Activated CD8-positive, alpha-beta memory T cell treated with anti-CD3 and anti-CD28 coated beads, Interleukin-2, amount 50 U/mL, for 1 hour (primary cell): ENCODE measurements at regions not wholly inside any gene's neighbourhood (a gene's known extent, or its start where the extent isn't known, plus 50 kb on each side); places are given as distances from the start of the nearest gene placed in this dataset.

ENCODE experiments used
- DNase-seq: peaks from one replicate; pipeline ENCODE4 v3.0.0-alpha.2; 2020; ENCODE audit errors: extremely low read depth

DNA sequence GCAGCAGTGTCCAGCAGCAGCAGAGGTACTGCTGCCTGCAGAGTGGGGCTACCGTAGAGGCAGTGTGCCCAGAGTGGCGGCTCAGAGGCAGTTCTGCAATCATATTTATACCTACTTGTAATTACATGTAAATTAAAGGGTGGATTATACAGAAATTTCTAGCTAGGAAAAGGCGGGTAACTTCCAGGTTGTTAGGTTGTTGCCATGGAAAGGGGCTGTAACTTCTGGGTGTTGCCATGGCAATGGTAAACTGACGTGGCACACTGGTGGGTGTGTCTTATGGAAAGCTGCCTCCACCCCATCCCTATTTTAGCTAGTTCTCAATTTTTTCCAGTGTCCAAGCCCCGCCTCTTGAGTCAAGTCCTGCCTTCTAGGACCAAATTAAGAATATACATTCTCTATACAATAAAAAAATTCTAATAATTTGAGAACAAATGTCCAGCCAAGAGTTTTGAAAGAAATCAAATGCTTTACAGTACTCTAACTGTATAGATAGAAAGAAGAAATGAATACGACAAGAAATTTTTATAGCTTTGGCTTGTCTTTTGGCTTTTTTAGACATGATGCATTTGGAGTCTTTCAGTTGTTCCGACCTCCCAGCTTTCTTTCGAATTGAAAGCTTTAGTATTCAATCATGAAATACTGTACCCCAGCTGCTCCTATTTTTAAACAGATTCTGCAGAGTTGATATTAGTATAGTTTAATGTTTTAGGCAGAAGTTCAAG lies 816.6 kb downstream of the DIAPH3 start:
- no peak for DNase-seq

DNA sequence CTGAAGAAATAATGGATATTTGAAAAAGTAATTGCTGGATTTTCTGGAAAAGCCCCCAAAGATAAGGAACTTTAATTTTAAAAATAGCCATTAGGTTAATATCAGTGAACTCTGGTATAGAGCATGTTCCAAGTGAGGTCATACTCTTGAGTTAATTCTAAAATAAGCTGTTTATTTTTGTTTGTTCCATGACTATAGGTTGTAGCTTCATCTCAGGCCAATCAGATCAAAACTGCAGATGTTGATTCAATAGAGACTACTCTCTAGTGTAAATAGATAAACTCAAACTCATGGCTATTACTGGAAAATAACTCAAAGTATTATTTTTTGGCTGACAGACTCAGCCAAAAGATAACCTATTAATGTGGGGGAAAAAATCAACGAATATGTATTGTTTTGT lies 815.1 kb downstream of the DIAPH3 start:
- DNase-seq, result no peak

DNA sequence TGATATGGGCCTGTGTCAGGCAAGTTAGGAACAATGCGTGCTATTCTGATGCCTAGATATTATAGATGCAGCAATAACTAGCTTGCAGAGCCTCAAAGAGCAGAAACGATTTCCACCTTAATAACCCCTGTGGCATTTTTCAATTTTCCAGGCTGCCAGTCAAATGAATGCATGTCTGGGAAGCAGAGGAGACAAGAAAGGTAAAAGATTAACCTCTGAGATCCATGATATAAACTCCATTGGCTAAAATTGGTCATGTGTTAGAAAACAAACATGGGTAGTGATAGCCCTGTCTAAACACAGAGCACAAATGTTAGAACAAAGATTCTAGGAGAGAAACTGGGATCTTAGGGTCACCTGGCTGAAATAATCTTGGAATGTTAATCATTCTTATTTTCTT lies 811.1 kb downstream of the DIAPH3 start:
- DNase-seq, result no peak

GRCh38 chr13:59354665-59355369 lies 808.9 kb downstream of the DIAPH3 start:
- no peak for DNase-seq

DNA sequence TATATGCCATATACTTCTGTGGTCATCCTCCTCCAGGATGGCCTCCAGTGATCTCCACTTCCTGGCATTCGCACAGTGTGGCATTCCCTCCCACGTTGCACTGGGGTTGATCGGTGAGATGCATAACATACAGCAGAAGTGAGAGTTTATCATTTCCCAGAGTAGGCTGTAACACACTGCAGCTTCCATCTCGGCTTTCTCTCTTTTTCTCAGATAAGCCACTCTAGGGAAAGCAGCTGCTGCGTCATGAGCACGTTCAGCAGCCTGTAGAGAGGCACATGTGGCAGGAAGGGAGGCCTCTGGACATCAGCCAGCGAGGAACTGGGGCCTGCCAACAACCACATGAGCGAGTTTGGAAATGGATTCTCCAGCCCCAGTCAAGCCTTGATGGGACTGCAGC lies 807.1 kb downstream of the DIAPH3 start:
- no peak for DNase-seq

- DNase-seq, result no peak
Measured at GRCh38 chr13:59358014-59358413, 805.7 kb downstream of the DIAPH3 start.

- DNase-seq, result no peak
Measured at GRCh38 chr13:59360108-59360507, 803.6 kb downstream of the DIAPH3 start.

DNA sequence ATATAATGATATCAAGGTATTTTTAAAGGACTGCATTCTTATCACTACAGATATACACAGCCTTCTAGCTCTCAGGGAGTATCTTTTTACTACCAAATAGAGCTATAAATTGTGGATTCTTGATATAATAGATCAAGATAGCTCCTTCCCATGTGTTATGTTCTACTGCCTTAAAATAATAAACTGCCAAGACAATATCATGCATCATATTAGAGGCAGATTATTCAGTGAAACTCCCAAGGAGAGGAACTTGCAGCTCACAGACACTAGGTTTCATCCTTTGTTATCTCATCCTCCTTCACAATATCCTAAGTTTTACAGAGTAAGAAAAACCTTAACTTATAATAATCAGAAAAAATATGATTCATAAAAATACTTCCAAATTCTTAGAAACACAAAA lies 802.8 kb downstream of the DIAPH3 start:
- DNase-seq, result no peak

DNA sequence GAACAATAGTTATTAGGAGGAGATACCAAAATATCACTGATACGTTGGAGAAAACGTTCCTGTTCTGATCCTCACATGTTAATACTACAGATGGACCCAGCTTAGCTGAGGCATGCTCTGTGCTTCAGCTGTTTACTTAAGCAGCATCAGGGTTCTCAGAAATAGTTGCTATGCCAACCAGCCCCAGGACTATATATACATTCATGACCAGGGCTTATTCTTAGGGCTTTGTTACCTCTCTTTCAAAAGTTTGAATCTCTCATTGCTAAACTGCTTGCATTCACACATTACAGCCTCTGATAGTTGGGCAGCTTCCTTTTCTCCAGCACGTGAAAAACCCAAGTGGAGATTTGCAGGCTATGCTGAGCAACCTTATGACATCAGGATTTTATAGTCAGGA lies 800.4 kb downstream of the DIAPH3 start:
- DNase-seq, result no peak

DNA sequence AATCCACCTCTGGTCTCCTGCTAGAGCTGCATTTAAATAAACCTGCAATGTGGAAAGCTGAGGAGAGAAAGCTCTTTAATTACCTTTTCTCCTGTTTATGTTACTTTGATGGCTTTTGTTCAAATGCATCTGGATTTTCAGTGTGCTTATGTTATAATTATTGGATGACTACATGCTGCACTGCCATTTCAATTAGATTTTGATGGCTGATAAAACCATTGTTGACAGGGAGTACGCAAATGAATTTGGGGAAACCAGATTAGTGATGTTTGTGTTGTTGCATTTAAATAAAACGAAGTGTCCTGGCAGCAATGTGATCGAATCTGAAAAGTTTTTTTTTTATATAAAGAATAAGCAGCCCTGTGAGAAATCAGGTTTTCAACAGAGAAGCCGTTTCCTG lies 799.8 kb downstream of the DIAPH3 start:
- DNase-seq, result no peak

DNA sequence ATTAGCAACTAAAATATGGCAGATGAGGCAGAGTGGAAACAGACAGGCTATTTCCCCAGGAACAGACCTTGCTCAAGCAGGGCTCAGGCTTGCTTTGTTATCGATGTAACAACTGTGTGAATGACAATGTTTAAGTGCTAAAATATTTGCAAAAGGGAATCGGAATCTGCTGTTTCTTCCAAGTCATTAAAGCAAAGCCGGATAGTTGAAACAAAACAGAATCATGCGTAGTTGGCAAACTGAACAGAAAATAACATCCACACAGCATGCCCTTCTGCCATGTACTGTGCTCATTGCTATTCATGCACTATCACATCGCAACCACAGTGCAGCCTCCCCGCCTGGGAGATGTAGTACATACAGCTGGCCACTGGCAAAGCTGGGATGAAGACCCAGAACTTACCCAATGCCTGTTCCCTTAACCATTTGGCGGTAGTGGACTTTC lies 799.1 kb downstream of the DIAPH3 start:
- DNase-seq, result no peak

GRCh38 chr13:59367467-59367866 lies 796.3 kb downstream of the DIAPH3 start:
- no peak for DNase-seq

GRCh38 chr13:59367904-59368303 lies 795.8 kb downstream of the DIAPH3 start:
- no peak for DNase-seq

DNA sequence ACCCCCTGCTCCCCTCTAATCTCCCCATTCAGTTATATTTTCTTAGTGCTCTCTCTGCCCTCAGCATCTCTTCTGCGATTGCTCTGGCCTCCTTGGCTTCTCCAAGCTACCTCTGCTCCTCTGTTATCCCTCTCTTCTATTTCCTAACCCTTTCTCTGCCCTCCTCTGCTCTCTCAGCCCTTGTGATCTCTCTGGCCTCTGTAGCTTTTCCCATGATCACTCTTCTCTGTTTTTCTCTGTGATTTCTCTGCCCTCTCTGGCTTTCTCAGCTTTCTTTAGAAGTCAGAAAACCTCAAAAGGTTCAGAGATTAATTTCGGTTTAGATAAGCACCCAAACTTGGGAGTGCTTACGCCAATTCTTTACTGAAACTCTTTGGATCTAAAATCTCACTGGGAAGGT lies 795.0 kb downstream of the DIAPH3 start:
- DNase-seq, result no peak

GRCh38 chr13:59371229-59371628 lies 792.5 kb downstream of the DIAPH3 start:
- DNase-seq, result no peak

DNA sequence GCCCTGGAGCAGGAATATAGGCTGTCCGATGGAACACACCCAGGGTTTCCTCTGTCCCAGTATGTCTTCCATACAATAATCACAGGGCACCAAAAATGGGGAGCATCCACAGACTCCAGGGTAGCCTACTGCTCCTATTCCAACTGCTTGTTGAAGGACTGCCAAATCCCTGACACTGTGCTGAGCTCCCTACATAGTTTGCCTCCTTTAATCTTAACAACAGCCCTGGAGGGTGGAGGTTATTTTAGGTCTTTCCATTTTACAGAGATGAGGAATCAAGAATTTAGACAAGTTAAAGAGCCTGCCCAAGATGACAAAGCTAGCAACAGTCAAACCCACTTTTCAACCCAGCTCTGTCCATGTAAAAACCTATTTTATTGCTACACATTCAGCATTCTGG lies 790.4 kb downstream of the DIAPH3 start:
- no peak for DNase-seq

DNA sequence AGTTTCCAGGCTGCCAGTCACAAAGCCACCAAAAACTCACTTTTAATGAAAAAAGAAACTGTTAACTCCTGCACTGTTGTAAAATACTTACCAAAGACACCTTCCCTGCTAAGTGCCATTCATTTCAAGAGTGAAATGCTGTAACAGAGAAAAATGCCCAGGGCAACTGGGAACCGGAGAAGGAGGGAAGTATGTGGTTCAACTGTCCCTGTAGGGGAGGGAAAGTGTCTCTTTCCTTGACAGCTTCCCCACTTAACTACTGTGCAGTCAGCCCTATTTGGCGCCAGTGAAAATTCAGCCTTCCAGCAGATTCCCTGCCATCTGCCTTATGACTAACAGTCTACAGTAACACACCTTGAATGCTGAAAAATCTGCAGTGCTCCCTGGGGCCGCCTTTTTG lies 789.0 kb downstream of the DIAPH3 start:
- no peak for DNase-seq

DNA sequence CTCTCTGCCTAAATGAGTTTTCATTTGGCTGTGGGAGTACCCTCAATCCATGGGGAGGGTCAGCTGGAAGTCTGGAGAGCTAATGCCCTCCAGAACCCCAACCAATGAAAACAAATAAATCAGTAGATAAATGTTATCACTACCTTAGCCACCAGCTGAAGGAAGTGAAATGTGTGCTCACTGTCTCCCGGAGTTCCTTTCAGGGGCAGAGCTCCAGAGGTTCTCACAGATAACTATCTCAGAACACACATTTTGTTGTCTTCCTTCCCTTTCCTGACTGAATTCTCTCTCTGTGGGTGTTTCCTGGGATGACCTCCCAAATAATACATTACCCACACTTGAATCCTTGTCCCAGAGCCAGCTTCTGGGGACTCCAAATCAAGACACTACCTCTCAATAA lies 779.6 kb downstream of the DIAPH3 start:
- no peak for DNase-seq

DNA sequence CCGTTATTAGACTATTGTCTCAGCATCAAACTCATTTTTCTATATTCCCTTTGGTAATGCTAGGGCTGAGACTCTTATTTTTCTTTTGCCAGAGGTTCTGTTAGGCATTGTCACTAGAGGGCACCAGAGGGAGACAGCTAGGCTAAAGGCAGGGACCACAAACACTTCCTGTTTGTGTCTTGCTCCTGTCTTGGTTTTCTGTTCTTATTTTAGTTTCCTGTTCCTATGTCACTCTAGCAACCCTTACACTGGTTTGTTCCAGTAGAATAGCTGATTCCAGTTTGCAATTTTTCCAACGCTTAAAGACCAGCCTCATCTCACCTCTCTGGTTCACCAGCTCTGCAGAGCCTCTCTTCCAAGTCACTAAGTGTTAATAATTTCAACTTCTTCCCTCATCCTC lies 772.0 kb downstream of the DIAPH3 start:
- DNase-seq, result peak; percentile 36

DNA sequence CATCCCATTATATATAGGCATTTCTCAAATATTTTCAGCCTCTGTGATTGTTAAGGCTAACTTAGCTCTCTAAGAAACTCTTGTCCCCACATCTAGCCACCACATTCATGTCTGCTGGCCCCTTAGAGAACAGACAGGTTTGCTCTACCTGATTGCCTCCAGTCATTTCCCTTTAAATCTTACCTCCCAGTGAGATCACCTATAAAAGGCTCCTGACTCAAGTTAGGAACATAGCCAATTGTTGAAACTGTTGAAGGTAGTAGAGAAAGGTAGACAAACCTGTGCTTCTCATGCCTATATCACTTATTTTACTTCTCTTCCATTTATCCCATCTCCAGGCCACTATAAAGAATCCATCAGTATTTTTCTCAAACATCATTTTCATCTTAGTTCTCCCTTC lies 771.4 kb downstream of the DIAPH3 start:
- DNase-seq, result no peak

DNA sequence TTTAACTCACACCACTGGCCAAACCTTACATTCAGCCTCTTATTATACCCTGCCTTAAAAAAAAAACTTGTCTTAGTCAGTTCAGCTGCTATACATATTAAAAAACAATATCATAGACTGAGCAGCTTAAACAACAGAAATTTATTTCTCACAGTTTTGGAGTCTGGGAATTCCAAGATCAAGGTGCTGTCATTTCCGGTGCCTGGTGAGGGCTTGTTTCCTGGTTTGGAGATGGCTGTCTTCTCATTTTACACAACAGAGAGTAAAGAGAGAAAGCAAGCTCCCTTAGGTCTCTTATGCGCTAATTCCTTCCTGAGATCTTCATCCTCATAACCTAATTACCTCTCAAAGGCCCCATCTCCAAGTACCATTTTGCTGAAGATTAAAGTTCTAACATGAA lies 769.2 kb downstream of the DIAPH3 start:
- no peak for DNase-seq

DNA sequence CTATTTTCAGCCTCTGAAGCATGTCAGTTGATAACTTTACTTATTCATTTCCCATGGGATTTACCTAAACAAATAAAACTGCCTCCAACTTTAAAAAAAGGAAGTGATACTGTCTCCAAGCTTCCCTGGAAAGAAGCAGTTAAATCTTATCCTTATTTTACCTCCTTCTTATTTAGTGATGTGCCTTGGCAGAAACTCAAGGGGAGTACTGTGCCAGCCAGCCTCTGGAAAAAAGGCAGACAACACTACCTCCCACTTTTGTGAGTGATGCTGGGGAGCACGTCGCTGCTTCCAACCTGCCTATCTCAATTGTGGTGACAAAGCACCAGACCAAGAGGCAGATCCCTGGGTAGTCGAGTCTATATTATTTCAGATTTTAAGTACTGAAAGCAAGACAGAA lies 765.6 kb downstream of the DIAPH3 start:
- no peak for DNase-seq

DNA sequence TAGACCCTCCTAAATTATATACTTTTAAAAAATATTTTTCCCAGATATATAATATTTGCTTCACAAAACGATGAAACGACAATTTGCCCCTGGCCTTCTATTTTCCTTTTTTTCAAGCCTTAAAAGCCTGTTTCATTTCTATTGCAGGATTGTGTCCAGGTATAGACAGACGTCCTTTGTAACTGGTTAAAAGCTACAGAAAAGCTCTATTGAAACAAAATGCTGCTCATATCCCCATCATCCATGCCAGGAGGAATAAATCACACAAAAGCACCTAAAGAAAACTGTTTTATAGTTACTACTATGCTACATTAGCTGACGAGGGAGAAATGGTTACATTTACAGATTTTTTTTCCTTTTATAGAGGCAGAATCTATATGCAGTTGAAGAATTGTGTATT lies 765.1 kb downstream of the DIAPH3 start:
- no peak for DNase-seq

DNA sequence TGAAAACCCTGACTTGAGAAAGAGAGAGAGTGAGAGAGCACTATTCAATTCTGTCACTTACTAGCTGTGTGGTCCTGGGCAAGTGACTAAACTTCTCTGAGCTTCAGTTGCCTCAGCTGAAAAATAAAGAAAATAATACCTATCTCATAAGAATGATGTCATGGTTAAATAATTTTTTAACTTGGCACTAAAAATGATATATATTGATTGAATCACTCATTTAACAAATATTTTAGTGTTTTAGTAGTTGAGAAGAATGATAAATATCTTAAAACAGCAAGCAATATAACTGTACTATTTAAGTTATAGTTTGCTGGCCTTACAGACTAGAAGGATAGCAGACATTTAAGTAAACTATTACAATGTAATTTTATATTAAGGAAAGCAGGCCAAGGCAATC lies 764.2 kb downstream of the DIAPH3 start:
- DNase-seq, result no peak
